NCI-H2196 (cell line): ENCODE measurements at regions not wholly inside any gene's neighbourhood (a gene's known extent, or its start where the extent isn't known, plus 50 kb on each side); places are given as distances from the start of the nearest gene placed in this dataset.
"Not testable (repeated sequence)": the region's sequence is repeated elsewhere in the genome, so short reads cannot be mapped to it uniquely, and the experiment has no call there.

Experiments
- DNase-seq: peaks from one replicate; lab custom pipeline; 2025; ENCODE audit not compliant: unreplicated experiment; lab: John Stamatoyannopoulos, UW

DNA sequence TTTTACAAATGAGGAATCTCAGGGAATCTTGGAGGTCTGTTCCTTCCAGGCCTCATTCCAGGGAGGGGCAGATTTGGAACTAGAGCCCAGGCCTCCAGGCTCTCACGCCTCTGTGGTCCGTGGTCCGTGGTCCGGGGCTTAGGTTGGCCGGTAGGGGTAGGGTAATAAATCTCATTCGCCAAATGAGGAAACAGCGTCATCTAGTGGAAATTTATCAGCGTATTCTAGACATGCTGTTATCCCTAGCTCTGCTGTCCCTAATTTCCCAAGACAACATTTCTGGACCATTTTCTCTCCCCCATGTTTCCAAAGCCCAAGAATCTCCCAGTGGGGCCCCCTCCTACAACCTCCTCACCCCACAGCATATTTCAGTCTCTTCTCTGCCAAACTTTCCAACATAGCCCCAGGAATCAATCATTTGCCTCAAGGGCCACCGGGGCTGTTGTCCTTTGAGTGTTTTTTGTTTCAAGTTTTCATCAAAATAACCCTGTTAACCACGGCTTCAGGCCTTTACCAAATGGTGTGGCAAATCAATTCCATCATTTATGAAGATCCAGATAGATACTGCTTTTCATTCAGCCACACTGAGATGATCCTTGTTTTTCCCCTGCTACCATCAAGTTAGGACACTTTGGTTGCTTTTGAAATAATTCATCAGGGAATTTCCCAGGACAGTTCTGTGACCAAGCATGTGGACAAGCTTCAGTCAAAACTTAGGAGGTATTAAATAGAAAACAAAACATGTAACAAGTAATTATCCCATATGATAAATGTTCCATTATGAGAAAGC, 126.8 kb downstream of the ALDH8A1 start:
- DNase-seq, result peak; percentile 87

DNA sequence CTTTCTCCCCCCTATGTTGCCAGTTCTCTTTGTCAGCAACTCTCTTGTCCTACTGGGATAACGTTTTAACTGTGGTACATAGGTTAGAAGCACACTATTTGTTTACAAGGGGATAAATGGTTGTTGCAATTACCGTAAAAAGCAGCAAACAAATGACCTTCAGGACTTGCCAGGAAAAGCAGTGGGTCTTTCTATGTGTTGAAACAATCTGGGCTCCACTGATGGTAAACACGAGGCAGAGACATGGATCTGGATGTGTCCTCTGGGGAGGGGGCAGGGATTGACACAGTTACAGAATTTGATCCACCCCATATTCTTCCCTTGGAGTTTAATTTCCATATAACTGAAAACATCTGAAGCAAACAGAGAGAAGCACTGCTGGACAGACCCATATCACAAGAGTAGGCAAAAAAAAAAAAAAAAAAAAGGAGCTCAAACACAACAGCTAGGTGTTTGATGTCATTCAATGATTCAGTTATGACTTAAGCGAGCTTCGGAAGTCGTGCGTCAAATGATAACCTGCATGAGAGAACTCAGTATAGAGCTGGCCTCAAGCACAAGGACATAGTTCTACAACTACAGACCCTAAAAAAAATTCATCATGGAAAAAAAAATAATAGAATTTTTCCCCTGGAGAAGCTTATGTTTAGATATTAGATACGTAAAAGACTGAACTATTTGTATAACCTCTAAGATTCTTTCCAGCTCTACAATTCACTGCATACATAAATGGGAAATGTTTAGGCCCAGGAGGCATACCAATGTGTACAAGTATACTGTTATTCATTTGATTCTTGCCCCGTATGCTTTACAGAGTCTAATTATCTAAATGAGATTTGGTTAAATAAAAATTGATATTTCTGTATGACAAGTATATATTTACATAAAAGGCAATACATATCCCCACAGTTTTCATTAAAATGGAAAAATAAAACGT, 127.7 kb downstream of the ALDH8A1 start:
- no peak for DNase-seq

DNA sequence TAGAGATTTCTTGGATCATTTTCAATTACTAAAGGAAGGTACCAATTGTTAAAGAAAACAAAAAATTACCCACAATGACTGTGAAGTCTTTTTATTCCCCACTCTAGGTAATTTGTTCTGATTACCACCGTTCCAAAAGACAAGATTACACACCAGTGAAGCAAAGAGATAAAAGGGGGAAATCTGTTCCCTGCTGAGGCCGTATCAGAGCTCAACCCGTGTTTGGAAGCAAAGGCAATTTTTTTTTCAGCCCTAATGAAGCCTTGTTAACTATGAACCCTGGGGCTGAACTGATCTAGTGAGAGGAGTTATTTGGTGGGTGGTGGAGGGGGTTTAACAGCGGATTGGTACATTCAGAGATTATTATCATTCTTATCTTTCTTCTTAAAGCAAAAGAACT, 128.5 kb downstream of the ALDH8A1 start:
- DNase-seq, result no peak

DNA sequence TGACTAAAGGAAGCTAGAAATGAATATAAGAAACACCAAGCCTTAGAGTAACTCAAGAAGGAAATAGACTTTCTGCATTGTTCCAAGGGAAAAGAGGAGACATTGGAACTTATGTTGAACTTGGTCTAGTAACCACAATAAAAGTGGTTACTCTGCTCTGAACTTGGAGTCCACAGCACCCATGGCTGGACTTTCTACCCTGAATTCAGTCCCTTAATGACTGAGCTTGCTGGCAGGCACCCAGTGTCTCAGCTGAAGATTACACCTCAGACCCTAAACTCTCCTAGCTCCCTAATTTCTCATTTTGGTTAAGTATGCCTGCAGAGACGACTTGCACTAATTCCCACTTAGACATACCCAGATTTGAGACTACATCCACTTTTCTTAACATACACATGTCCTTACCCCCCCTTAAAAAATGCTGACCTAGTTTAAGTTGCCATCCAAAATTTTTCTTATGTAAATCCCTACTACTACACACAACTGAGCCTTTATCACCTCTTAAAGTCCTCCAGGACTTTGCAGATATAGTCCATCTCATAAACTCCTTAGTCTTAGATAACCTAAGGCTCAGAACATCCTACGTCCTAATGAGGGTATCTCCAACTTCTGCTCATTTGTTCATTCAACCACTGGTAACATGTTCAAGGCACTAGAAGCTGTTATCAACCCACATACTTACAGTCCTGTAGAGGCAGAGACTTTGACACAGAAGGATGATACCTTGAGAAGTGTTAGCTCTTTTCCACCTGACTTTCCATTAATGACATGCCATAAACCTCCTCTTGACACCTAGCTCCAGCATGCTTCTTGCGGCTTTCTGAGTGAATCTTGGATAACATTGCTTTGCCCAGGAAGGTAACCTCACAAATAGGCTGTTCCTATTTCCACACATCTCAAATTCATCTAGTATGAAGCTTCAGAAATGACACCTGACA, 129.8 kb downstream of the ALDH8A1 start:
- no peak for DNase-seq

DNA sequence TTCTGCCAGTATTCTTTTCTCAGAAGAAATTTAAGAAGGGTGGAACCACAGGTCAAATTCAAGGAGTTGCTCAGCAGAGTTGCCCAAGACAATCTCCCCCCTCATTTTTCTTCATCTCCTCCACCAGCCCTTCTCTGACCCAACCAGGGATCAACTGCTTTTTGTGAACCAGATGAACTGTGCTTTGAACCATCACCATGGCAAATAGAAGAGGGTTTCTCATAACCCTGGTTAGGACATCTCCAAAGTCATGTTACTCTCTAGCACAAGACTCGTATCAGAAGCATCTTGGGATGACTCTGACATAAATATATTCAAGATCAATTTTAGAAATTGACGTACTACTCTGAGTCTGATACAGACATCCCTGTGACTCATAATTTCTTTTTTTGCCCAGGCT, 130.7 kb downstream of the ALDH8A1 start:
- no peak for DNase-seq

DNA sequence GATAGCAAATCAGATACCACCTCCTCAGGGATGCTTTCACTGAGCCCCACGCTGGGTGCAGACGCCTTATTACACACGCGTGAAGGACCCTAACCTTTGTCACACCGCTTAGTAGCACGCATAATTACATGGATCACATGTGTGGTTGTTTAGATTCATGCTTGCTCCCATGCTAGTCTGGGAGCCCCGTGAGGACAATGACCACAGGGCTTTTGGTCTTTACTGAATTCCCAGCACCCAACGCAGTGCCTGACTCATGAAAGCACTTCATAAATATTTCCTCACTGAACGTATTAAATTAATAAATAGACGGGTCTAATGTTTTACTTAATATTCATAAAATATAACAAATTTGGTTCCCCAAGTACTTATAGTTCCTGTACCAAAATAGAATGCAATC, 132.5 kb downstream of the ALDH8A1 start:
- no peak for DNase-seq

DNA sequence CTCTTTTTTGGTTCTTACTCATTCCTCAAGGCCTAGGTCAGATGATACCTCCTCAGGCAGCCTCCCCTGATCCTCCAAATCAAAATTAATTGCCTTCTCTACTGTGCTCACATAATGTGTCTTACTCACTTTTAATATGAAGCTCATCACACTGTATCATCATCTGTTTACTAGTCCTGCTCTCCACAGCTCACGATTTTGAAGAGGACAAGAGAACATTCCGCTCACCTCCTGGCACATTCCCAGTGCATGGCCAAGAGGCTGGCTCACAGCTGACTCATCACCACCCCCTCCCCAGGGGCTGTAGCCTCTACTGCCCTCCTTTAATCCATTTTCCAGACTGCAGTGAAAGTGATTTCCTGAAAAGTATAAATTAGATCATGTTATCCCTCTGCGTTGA, 133.1 kb downstream of the ALDH8A1 start:
- no peak for DNase-seq

DNA sequence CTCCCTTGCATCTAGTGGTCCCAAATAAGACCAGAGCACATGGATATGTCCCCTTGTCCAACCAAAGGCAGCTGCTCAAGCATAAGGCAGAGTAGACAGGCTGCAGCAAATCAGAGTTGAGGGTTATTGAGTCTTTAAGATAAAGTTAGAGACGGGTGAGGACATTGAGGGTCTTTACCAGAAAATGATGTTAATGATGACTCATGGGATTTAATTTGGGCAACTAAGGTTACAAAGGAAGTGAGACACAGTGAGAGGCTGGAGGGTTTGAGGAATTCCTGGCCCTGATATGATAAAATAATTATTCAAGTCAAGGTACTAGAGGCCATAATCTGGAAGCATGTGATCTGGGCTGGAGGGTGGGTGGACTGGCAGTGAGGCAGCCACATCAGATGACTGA, 133.6 kb downstream of the ALDH8A1 start:
- no peak for DNase-seq

DNA sequence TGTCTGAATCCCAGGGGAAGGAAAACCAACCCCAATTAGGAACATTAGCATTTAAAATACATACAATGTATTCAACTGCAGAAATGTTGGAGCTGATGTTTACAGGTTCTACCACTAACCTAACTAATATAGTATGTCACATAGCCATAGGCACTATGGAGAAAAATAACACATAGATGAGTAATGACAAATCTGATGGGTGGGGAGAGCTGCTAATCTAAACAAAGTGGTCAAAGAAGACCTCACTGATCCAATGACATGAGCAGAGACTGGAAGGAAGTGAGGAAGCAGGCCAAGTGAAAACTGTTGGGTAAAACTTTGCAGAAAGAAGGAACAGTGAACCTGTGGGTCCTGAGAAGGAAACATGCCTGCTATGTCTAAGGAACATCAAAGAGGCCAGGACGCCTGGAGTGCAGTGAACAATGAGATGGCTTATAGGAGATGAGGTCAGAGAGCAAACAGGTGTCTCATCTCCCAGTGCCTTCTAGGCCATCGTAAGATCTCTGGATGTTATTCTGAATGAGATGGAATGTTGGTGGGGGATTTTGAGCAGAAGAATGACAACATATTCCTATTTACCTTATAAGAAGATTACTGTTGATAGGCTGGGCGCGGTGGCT, 135.7 kb downstream of the ALDH8A1 start:
- no peak for DNase-seq

DNA sequence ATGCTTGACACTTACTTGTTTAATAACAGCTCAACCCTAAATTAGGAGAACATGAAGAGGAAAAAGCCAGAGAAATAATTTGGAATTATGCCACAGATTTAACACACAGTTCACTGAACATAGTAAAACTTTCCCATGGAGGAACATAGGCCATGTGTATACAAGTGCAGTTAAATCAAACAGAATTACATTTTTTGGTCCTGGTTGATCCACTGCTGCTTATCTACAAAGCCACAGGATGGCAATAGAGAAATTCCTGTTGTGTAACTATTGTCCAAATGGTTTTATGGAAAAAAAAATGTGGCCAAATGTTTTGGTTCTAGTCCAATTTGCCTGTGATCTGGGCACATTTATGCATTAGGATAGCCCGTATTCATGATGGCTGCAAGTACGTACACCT, 136.8 kb downstream of the ALDH8A1 start:
- no peak for DNase-seq

DNA sequence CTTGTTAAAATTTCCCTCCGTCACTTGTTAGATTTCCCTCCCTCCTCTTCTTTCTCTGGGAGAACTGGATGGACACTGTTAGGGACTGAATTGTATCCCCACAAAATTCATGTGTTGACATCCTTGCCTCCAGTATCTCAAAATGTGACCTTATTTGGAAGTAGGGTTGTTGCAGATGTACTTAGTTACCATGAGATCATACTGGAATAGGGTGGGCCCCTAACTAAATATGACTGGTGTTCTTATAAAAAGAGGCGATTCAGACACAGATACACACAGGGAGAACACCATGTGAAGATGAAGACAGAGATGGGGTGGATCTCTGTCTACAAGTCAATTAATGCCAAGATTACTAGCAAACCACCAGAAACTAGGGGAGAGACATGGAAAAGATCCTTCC, 139.5 kb downstream of the ALDH8A1 start:
- no peak for DNase-seq

DNA sequence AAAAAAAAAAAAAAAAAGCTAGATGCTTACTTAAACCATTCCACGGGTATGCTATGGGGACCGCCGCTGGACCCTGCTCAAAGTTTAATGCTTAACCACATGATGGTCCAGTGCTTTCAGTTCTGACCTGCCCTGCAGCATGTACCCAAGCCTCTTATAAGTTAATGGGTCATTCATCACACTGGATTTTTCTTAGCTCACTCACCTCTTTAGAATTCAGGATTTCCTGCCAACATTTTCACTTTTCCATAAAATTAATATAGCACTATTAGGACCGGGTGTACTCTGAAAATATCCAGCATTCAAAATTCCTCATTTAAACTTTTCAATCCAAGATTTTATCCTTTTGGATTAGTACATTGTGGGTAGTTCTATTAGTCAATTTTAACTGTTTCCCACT, 140.8 kb downstream of the ALDH8A1 start:
- DNase-seq, result no peak

DNA sequence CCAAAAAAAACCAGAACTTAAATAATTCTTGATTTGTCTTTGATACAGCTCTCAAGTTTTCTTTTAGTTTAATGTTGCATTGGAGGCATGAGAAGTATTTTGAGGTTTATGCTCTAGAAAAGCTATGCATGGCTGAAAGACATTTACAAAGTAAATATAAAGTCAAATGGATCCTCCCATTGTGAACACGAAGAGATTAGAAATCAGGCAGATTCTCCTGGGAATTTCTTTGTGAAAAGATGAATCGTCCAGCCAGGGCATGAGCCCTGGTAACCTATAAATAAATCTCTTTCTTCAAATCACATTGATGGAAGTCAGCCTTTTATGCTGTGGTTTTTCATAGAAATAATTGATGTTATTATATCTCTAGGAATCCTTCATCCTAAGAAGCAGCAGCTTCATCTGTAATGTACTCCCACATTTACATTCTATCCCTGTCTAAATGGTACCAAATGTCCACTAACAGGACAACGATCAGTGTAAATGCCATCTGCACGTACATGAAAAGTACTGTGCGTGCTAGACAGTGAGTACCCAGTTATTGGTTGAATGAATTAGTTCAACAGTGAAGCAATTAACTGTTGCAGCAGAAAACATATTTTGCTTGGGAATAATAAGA, 143.6 kb downstream of the ALDH8A1 start:
- no peak for DNase-seq

DNA sequence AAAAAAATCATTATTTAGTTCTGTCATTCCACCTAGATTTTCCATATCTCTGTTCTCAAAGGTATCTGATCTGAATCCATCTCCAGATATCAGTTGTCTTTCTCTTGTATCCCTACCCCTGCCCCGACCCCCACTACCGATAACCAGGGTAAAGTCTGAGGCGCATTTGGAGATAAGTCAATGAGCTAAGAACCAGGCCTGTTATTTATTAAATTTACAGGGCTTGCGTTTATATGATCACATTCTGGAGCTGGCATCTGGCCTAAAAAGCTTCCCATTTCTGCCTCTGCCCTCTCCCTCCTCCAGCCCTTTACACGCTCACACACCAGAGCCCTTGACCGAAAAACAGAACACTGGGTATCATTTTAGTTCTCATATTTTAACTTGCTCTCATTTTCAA, 144.7 kb downstream of the ALDH8A1 start:
- DNase-seq, result no peak

DNA sequence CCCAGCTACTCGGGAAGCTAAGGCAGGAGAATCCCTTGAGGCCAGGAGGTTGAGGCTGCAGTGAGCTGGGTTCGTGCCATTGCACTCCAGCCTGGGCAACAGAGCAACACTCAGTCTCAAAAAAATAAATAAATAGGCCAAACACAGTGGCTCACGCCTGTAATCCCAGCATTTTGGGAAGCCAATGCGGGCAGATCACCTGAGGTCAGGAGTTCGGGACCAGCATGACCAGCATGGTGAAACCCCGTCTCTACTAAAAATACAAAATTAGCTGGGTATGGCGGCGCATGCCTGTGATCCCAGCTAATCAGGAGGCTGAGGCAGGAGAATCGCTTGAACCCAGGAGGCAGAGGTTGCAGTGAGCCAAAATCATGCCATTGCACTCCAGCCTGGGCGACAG, 145.6 kb downstream of the ALDH8A1 start:
- DNase-seq, result not testable (repeated sequence)

DNA sequence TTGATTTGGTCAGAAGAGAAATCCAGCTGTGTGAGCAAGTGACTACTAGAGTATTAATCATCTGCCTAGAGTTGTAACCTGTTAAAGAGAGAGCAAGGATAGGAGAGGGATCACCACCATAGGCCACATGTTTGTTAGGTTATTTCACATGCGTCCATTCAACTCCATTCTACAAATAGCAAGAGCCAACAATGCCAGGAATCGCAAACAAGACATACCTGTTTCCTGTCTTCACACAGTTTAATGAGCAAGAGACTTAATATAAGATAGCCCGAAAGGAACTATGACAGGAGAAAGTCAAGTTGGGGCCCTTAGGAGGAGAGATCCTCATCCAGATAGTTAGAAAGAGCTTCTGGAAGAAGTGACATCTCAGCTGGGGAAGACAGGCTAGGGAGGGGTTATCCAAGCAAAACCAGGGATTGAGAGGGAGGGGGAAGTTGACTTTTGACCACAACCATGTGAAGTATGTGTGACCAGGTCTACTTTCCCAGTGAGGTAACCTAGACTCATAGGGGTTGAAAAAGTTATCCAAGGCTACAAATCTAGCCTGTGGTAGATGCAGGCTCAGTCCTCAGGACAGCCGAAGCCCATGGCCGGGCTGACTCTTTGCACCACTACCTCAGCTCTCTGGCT, 147.4 kb downstream of the ALDH8A1 start:
- no peak for DNase-seq

DNA sequence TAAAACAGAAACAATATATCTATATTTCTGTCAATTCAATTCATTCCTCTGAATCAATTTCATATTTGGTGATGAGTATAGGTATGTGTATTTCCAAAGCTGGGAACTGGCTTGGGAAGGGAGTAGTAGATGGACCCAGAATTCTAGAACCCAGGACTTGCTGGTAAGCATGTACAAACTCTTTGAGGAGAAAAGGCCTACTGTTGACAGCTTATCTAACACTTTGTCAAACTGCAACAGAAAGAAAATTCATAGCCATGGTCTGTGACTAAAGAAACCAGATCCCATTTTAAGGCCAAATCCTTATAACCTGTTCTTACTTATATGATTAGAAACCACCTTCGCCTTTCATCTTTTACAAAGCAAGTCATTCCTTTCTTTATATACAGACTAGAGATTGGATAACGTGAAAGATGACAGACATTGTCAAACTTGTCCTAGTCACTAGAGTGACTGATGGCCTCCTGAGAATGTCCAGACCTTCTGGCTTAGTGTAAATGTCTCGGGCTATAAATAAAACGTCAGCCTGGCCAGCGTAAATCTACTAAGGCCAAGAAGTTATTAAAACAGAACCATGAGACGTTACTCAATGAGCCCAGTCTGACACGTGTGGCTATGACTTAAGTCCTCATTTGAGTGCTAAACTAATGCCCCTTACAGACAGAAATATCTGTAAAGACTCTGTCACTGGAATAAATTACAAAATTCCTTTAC, 152.3 kb downstream of the ALDH8A1 start:
- no peak for DNase-seq

DNA sequence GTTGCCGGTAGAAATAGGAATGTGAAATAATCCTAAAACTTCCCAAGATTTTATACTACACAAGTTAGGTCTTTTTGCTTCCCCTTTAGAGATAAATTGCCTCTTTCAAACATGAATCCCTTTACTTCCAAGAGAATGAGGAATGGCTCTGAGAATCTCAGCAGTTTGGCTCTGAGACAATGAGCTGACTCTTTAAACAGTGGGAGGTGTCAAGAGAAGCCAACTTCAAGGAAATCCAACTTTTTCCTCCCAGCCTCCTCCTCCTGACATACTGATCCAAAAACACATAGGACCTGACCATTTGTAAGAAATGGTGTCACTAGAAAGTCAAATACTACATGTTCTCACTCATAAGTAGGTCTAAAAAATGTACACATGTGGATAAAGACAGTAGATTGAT, 154.2 kb downstream of the ALDH8A1 start:
- DNase-seq, result no peak

DNA sequence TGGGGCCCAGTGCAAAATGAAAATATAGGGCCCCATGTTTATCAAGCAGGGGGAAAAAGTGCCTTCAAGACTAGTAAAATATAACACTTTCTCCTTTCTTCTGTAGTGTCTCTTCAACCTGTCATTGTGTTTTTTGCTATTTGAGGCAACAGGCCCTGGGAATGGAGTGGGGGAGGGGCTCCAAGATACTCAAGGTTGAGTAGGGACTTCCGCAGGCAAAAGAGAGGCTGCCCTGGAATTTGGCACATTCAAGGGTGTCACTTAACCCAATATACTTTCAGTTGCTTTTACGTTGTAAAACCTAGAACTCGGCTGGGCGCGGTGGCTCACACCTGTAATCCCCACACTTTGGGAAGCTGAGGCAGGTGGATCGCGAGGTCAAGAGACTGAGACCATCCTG, 154.9 kb downstream of the ALDH8A1 start:
- DNase-seq, result no peak
